HepG2 (cell line): ENCODE measurements at regions not wholly inside any gene's neighbourhood (a gene's known extent, or its start where the extent isn't known, plus 50 kb on each side); places are given as distances from the start of the nearest gene placed in this dataset.
A peak's percentile ranks its signal among the peaks of the same experiment; 100 is the strongest.

Experiments used
- ATAC-seq: fragments of 200-7000 bp; cut with Tn5 transposase; 3 replicates; pipeline ENCODE4 v1.9.1; 2020; ENCODE audit warnings: mild to moderate bottlenecking, moderate library complexity
- BruUV-seq: library from RNA; stranded (reverse); fragments of 400-500 nt; replicated peaks from 2 replicates; lab custom pipeline; 2021; lab: Mats Ljungman, UMichigan
- CTCF ChIA-PET: fragments of 300-600 bp; formaldehyde crosslinking; extraction: SDS; loops from one replicate; lab custom pipeline; 2021; ENCODE audit warnings: low total read pairs, inconsistent platforms, low intra/inter-chr PET ratio; lab: Yijun Ruan, JAX
- POLR2A ChIA-PET: fragments of 350-600 bp; sonication (Branson Sonifier 250); formaldehyde crosslinking; loops from one replicate; lab custom pipeline; 2020; ENCODE audit warnings: antibody characterized with exemption, inconsistent platforms; lab: Yijun Ruan, JAX
- DNase-seq: peaks from one replicate; pipeline ENCODE4 v3.0.0-alpha.2; 2015; ENCODE audit warnings: low spot score
- FAIRE-seq: peaks from 3 replicates; lab custom pipeline; 2011; peaks lifted over from hg19 to GRCh38; lab: Jason Lieb, UNC
- H2AFZ ChIP-seq: one replicate; pipeline ENCODE4 v1.6.1; 2011; ENCODE audit warnings: low read length, inconsistent platforms
- H3K27ac ChIP-seq: fragments of 300-600 bp; 3 replicates; pipeline ENCODE4 v1.8.0; 2011; ENCODE audit warnings: mixed run types, mild to moderate bottlenecking, mixed read lengths, low read length, inconsistent platforms; ENCODE audit not compliant: insufficient read depth; ENCODE audit errors: extremely low read length
- H3K27me3 ChIP-seq, 2 experiments: fragments of 200-600 bp in 1 of 2; 2 replicates in 1 of 2; 3 replicates in 1 of 2; pipeline versions ENCODE4 v1.6.0 to v1.8.0; 2011; ENCODE audit warnings: low read length in 2 of 2, mild to moderate bottlenecking in 2 of 2, moderate library complexity in 2 of 2, inconsistent platforms in 1 of 2; ENCODE audit not compliant: insufficient read depth in 2 of 2, control insufficient read depth in 1 of 2
- H3K36me3 ChIP-seq, 2 experiments: fragments of 200-600 bp in 1 of 2; replicated peaks in 1 of 2; 2 replicates in 1 of 2; 3 replicates in 1 of 2; pipeline versions ENCODE4 v1.5.1 to v1.8.0; 2011; ENCODE audit warnings: low read length in 2 of 2, inconsistent platforms in 1 of 2; ENCODE audit not compliant: insufficient read depth in 2 of 2, control insufficient read depth in 1 of 2
- H3K4me1 ChIP-seq: 2 replicates; pipeline ENCODE4 v1.5.1; 2012; ENCODE audit warnings: low read length, inconsistent platforms; ENCODE audit not compliant: insufficient read depth
- H3K4me2 ChIP-seq: 2 replicates; pipeline ENCODE4 v1.6.0; 2011; ENCODE audit warnings: low read depth, low read length, inconsistent platforms
- H3K4me3 ChIP-seq, 3 experiments: fragments of 200-600 bp in 1 of 3; sonication (generic), shearing (Covaris generic) in 1 of 3; replicated peaks in 1 of 3; 2 replicates each; pipeline ENCODE4 v1.5.1; 2011 to 2016; ENCODE audit warnings: low read length in 3 of 3, inconsistent platforms in 2 of 3, low read depth in 2 of 3, mild to moderate bottlenecking in 2 of 3, control low read depth in 1 of 3, mixed read lengths in 1 of 3; ENCODE audit not compliant: insufficient read depth in 1 of 3
- H3K79me2 ChIP-seq: one replicate; pipeline ENCODE4 v1.6.1; 2011; ENCODE audit warnings: low read length, inconsistent platforms; ENCODE audit not compliant: insufficient read depth
- H3K9ac ChIP-seq: 2 replicates; pipeline ENCODE4 v1.6.0; 2011; ENCODE audit warnings: mild to moderate bottlenecking, low read depth, low read length, inconsistent platforms; ENCODE audit not compliant: insufficient read depth
- H3K9me3 ChIP-seq: 2 replicates; pipeline ENCODE4 v1.5.1; 2012; ENCODE audit warnings: mild to moderate bottlenecking, low read length
- H4K20me1 ChIP-seq: 2 replicates; pipeline ENCODE4 v1.6.0; 2011; ENCODE audit warnings: inconsistent platforms, mild to moderate bottlenecking, low read length, moderate library complexity; ENCODE audit not compliant: insufficient read depth
- ESRRA ChIP-seq: sonication (generic); formaldehyde crosslinking; IDR thresholded peaks from 2 replicates; pipeline ENCODE4 v1.5.1; 2020; ENCODE audit warnings: mild to moderate bottlenecking, low read depth, missing genetic modification reagents
- GATAD1 ChIP-seq: IDR thresholded peaks from 2 replicates; pipeline ENCODE4 v1.6.1; 2016; ENCODE audit warnings: missing genetic modification reagents, missing compliant biosample characterization
- GATAD2A ChIP-seq: IDR thresholded peaks from 2 replicates; pipeline ENCODE4 v1.6.1; 2016
- JDP2 ChIP-seq: sonication (generic); formaldehyde crosslinking; IDR thresholded peaks from 2 replicates; pipeline ENCODE4 v1.8.1; 2022; ENCODE audit warnings: missing genetic modification reagents, borderline replicate concordance
- KDM6A ChIP-seq: IDR thresholded peaks from 2 replicates; pipeline ENCODE4 v1.6.1; 2016; ENCODE audit warnings: low read depth
- MYC ChIP-seq: sonication (generic); formaldehyde crosslinking; IDR thresholded peaks from 2 replicates; pipeline ENCODE4 v1.9.0; 2021; ENCODE audit warnings: missing genetic modification reagents, borderline replicate concordance
- PHF5A ChIP-seq: IDR thresholded peaks from one replicate; pipeline ENCODE4 v1.6.1; 2018; ENCODE audit warnings: low read depth, missing genetic modification reagents; ENCODE audit not compliant: unreplicated experiment
- RARG ChIP-seq: sonication (generic); formaldehyde crosslinking; IDR thresholded peaks from 2 replicates; pipeline ENCODE4 v1.4.0; 2020; ENCODE audit warnings: low read depth, mild to moderate bottlenecking, missing genetic modification reagents
- STAT5B ChIP-seq: sonication (generic); formaldehyde crosslinking; IDR thresholded peaks from 2 replicates; pipeline ENCODE4 v1.4.0; 2020; ENCODE audit warnings: missing genetic modification reagents
- TBX2 ChIP-seq: sonication (generic); formaldehyde crosslinking; IDR thresholded peaks from 2 replicates; pipeline ENCODE4 v1.5.0; 2020; ENCODE audit warnings: missing genetic modification reagents, mild to moderate bottlenecking, borderline replicate concordance
- TBX3 ChIP-seq: fragments of 450-650 bp; IDR thresholded peaks from 2 replicates; pipeline ENCODE4 v1.6.1; 2017; ENCODE audit warnings: antibody characterized with exemption, mild to moderate bottlenecking, inconsistent platforms, borderline replicate concordance
- TP53 ChIP-seq: sonication (generic); formaldehyde crosslinking; conservative IDR thresholded peaks from 2 replicates; pipeline ENCODE4 v1.4.0; 2020; ENCODE audit warnings: missing genetic modification reagents
- ZC3H4 ChIP-seq: sonication (generic); formaldehyde crosslinking; IDR thresholded peaks from 2 replicates; pipeline ENCODE4 v1.4.0; 2020; ENCODE audit warnings: missing genetic modification reagents, borderline replicate concordance
- ZFP36L2 ChIP-seq: sonication (generic); formaldehyde crosslinking; IDR thresholded peaks from 2 replicates; pipeline ENCODE4 v1.4.0; 2020; ENCODE audit warnings: missing genetic modification reagents
- ZNF326 ChIP-seq: sonication (generic); formaldehyde crosslinking; IDR thresholded peaks from 2 replicates; pipeline ENCODE4 v1.4.0; 2020; ENCODE audit warnings: missing genetic modification reagents, borderline replicate concordance
- ZNF567 ChIP-seq: sonication (generic); formaldehyde crosslinking; IDR thresholded peaks from 2 replicates; pipeline ENCODE4 v1.8.1; 2023; ENCODE audit warnings: mild to moderate bottlenecking, missing genetic modification reagents, borderline replicate concordance
- ZNF724P ChIP-seq: sonication (generic); formaldehyde crosslinking; IDR thresholded peaks from 2 replicates; pipeline ENCODE4 v1.8.0; 2022; ENCODE audit warnings: missing genetic modification reagents, borderline replicate concordance
- ZSCAN25 ChIP-seq: sonication (generic); formaldehyde crosslinking; IDR thresholded peaks from 2 replicates; pipeline ENCODE4 v1.8.0; 2022; ENCODE audit warnings: mild to moderate bottlenecking, missing genetic modification reagents
- WGBS: methylation state at CpG from one replicate; pipeline ENCODE4 v1.1.6; 2017; ENCODE audit warnings: low lambda C conversion rate; 5-methylcytosine and 5-hydroxymethylcytosine counted together
- in situ Hi-C: cut with HindIII; loops from 2 replicates; pipeline ENCODE4 v1.10.0; 2017; ENCODE audit warnings: low pct_unique_long_range_greater_than_20kb; ENCODE audit not compliant: extremely low pct_ligation_motif_present
- intact Hi-C: fragments of 100-400 bp; cut with micrococcal nuclease; formaldehyde crosslinking; loops from one replicate; pipeline ENCODE4 v1.10.0; 2022; ENCODE audit not compliant: unreplicated experiment
- TF ChIP-seq, protein P1 (sequence below): IDR thresholded peaks from 2 replicates; pipeline ENCODE4 v1.6.1; 2016; ENCODE audit warnings: missing biosample characterization, missing genetic modification reagents, low read depth
- TF ChIP-seq, protein P2 (sequence below): IDR thresholded peaks from 2 replicates; pipeline ENCODE4 v1.6.1; 2016; ENCODE audit warnings: control low read depth
- TF ChIP-seq, protein P3 (sequence below): sonication (generic); formaldehyde crosslinking; IDR thresholded peaks from 2 replicates; pipeline ENCODE4 v1.5.0; 2020; ENCODE audit warnings: missing genetic modification reagents

DNA sequence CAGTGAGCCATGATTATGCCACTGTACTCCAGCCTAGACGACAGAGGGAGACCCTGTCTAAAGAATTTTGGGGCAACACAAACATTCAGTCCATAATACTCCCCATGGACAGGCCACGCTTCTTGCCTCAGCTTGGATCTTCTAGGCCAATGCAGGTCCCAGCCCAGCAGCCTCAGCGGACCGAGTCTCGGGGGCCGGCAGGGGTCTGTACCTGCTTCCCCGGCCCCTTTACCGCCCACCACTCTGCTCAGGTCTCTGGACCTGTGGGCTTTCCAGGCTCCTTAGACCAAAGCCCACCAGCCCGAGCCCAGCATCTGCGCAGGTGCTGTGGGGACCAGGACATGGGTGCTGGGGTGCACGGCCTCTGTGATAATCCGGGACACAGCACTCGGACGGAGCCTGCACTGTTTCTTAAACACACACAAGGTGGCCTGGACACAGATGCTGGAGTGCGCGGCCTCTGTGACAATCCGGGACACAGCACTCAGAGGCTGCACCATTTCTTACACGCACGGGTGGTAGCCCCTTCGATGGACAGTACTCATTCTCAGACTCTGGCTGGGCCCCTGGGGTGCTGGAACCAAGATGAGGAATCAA is 62.1 kb upstream of the GPC1 start (continued):
- TF ChIP-seq ZNF724P (CRISPR knock-in tag) (no peak), GATAD2A (CRISPR knock-in tag) (no peak)

DNA sequence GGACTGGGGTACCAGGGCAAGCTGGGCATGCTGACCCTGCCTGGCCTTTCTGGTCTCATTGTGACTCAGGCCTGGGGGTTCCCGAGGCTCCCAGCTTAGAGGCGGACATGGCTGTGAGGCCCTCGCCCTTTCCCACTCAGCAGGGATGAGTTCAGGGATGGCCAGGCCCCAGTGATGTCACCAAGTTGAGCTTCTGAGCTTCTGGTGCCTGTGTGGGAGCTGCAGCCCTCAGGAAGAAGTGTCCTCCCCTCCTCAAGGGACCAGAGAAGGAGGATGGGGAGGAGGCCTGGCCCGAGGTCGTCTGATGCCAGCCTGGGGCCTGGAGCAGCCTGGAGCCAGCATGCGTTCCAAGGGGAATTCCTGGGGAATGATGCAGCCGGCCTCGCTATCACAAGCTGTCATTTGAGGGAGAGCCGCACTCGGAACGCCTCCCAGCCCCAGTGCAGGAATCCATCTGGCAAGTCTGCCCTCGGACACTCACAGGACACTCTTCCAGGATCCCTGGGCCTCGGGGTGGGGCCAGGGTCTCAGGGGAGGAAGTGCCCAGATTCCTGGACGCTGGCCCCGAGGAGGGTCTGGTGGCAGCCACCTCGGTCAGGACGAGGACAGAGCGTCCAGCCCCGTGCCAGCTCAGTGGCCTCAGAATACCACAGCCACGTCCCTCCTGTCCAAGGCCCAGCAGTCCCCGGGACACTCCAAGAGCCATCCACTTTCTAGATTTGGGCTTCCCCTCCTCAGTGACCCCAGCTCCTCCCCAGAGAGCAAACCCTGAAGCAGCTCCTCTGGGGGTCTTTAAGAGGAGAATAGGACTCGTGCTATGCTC is 61.2 kb upstream of the GPC1 start:
- H3K4me3 ChIP-seq = no peak overlapping the region
- in situ Hi-C loops (no loop called here), intact Hi-C loops (no loop called here)
- H3K4me2 ChIP-seq = no peak overlapping the region
- H3K27me3 ChIP-seq = peaks cover 23 to 80% of the 10 kb centered on the region in 2 experiments
- no peak overlapping the region for H3K9ac ChIP-seq
- no peak overlapping the region for H3K27ac ChIP-seq
- CTCF ChIA-PET = no interaction called here
- DNase-seq (peak; percentile 20), ATAC-seq (no peak), FAIRE-seq (no peak)
- H3K36me3 ChIP-seq = no peaks in the 10 kb centered on the region
- no peaks in the 10 kb centered on the region for H3K9me3 ChIP-seq
- 6% methylated on average over 18 of the region's 22 CpGs for WGBS
- no peaks in the 10 kb centered on the region; the same call in 1 of the 2 replicates for H4K20me1 ChIP-seq
- H3K4me1 ChIP-seq = peaks cover 14% of the 10 kb centered on the region
- no peaks in the 10 kb centered on the region for H3K79me2 ChIP-seq
- BruUV-seq = no TSS peak
- POLR2A ChIA-PET = no interaction called here
- no peak overlapping the region for H2AFZ ChIP-seq
- TF ChIP-seq RARG (CRISPR knock-in tag) (no peak), ZC3H4 (CRISPR knock-in tag) (no peak), ESRRA (no peak), MYC (CRISPR knock-in tag) (no peak), ZNF326 (no peak), ZSCAN25 (CRISPR knock-in tag) (no peak), GATAD1 (CRISPR knock-in tag) (no peak), ZNF567 (CRISPR knock-in tag) (no peak), TBX3 (no peak), ZFP36L2 (CRISPR knock-in tag) (no peak), PHF5A (CRISPR knock-in tag) (no peak), TBX2 (CRISPR knock-in tag) (no peak), STAT5B (CRISPR knock-in tag) (no peak), TP53 (CRISPR knock-in tag) (no peak), JDP2 (CRISPR knock-in tag) (no peak), KDM6A (CRISPR knock-in tag) (no peak)
- TF ChIP-seq, protein P1, sequence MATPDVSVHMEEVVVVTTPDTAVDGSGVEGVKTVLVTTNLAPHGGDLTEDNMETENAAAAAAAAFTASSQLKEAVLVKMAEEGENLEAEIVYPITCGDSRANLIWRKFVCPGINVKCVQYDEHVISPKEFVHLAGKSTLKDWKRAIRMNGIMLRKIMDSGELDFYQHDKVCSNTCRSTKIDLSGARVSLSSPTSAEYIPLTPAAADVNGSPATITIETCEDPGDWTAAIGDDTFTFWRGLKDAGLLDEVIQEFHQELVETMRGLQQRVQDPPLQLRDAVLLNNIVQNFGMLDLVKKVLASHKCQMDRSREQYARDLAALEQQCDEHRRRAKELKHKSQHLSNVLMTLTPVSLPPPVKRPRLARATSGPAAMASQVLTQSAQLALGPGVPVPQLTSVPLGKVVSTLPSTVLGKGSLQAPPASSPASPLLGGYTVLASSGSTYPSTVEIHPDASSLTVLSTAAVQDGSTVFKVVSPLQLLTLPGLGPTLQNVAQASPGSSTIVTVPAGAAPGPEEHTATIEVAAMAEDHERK = no peak
- TF ChIP-seq, protein P2, sequence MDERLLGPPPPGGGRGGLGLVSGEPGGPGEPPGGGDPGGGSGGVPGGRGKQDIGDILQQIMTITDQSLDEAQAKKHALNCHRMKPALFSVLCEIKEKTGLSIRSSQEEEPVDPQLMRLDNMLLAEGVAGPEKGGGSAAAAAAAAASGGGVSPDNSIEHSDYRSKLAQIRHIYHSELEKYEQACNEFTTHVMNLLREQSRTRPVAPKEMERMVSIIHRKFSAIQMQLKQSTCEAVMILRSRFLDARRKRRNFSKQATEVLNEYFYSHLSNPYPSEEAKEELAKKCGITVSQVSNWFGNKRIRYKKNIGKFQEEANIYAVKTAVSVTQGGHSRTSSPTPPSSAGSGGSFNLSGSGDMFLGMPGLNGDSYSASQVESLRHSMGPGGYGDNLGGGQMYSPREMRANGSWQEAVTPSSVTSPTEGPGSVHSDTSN (CRISPR knock-in tag) = no peak
- TF ChIP-seq, protein P3, sequence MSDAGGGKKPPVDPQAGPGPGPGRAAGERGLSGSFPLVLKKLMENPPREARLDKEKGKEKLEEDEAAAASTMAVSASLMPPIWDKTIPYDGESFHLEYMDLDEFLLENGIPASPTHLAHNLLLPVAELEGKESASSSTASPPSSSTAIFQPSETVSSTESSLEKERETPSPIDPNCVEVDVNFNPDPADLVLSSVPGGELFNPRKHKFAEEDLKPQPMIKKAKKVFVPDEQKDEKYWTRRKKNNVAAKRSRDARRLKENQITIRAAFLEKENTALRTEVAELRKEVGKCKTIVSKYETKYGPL = no peak
